Daoy (cell line): ENCODE measurements at regions not wholly inside any gene's neighbourhood (a gene's known extent, or its start where the extent isn't known, plus 50 kb on each side); places are given as distances from the start of the nearest gene placed in this dataset.

ENCODE experiments used
- DNase-seq: peaks from one replicate; pipeline ENCODE4 v3.0.0-alpha.2; 2015; ENCODE audit warnings: low read depth

DNA sequence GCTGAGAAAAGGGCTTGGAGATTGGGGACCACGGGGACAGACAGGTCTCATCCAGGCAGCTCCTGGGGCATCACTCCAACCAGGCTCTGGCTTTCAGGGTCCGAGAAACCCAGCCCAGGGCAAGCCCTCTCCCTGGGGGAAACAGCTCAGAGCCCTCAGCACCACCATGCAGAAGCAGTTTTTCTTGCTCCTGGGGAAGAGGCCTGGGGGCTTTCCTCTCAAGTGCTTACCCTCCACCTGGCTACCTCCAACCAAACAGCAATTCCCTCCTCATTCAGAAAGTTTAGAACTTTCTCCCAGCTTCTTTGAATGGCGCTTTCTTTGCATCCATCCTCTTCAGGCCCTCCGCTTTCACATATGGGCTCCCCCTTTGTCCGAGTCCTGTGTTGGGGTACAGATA is 110.4 kb upstream of the PHACTR3 start:
- no peak for DNase-seq

DNA sequence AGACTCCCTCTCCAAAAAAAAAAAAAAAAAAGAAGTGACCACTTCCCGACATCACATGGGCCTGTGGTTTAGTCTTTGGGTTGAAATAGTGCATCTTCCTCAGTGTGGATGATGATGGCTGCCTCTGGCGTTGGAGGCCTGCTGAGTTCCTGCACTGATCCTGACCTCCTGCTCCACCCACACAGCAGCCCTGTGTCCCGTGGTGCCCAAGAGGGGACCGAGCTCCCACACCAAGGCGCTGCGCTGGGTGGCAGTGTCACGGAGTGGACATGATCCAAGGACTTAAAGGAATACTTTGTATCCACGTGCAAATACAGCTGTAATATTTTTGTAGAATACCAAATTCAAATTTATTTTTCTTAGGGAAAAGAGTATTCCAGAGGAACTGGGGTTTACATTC is 109.2 kb upstream of the PHACTR3 start:
- DNase-seq: no peak

DNA sequence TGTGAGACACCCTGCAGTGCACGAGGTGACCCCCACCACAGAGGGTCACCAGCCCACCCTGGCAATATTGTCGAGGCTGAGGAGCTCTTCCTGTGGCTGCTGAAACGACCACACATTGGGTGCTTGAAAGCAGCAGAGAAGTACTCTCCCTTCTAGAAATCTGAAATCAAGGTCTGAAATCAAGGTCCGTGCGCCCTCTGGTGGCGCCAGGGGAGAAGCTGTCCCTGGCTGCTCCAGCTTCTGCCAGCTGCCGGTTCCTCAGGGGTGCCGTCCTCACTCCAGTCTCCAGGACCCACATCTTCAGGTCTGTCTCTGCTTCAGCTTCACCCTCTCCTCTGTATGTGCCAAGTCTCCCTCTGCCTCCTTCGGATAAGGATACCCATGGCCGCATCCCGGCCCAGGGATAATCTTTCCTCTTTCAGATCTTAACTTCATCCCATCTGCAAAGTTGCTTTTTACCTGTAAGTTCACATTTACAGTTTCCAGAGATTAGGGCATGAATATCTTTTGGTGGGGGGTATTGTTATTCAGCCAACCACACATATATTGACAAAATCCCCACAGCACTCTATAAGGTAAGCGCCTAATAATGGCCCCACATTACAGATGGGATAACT is 108.3 kb upstream of the PHACTR3 start:
- peak; percentile 81 for DNase-seq

DNA sequence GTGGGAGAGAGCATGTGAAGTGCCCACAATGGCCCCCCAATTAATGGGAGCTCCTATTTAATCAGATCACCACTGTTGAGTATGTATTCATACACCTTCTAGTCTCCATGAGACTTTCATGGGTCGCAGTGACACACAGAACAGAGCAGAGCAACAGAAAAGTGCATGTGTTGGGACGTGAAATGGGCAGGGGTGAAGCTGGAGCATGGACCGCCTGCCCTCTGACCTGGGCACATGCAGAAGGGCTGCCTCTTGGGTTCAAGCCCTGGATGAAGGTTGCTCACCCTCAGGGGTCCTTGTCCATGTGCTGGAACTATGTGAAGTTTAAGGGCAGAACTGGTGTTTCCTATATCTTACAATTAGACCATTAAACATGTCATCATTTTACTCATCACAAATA is 106.0 kb upstream of the PHACTR3 start:
- no peak for DNase-seq

DNA sequence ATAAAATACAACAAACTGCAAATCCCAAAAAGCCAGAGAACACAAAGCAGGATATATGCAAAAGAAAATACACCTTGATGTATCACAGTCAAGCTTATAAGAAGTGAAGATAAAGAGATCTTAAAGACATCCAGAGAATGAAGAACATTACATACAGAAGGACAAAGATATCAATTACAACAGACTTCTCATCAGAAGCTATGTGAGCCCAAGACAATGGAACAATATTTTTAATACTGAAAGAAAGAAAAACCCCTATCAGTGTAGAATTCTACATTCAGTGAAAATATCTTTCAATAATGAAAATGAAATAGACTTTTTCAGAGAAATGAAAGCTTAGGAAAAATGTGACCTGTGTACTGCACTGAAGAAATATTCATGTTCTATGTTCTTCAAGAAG is 104.5 kb upstream of the PHACTR3 start:
- DNase-seq: no peak

DNA sequence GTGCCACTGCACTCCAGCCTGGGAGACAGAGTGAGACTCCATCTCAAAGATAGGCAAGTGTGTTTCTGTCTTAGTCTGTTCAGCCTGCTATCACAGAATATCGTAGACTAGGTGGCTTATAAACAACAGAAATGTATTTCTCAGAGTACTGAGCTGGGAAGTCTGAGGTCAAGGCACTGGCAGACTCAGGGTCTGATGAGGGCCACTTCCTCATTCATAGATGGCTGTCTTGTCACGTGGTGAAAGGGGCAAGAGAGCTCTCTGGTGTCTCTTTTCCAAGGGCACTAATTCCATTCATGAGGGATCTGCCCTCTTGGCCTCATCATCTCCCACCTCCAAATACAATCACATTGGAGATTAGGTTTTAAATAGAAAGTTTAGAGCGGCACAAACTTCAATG is 95.6 kb upstream of the PHACTR3 start:
- DNase-seq: no peak

DNA sequence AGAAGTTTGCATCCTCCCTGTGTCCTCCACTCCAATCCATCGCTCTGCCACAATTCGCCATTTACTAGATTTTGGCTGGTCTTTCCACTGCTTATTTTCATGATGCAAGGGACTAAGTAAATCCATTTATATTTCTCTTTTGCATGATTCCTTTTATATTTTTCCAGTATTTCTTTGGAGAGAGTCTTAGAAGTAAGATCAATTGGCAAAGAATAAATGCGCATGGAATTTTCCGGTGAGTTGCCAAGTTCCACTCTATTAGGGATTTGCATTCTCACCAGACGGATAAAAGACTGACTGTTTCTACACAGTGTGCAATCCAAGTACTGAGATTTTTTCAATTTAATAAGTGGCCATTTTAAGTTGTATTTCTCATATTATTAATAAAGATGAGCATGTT is 91.7 kb upstream of the PHACTR3 start:
- no peak for DNase-seq

DNA sequence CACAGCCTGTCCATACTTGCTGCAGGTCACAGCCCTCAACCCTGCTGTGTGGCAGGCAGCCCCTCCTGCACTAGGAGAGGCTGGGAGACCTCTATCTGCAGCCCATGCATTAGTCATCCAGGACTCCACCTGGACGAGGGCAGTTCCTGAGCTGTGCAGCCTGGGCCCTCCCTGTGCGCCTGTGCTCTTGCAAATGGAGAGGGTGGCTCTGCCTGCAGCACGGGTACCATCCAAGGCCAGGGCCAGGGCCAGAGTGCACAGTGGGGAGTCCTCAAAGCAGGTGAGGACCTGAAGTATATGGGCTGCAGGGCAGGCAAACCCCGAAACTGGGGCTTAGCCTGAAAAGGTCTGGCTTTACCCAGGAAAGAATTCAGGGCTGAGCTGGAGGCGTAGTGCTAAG is 89.8 kb upstream of the PHACTR3 start:
- no peak for DNase-seq

DNA sequence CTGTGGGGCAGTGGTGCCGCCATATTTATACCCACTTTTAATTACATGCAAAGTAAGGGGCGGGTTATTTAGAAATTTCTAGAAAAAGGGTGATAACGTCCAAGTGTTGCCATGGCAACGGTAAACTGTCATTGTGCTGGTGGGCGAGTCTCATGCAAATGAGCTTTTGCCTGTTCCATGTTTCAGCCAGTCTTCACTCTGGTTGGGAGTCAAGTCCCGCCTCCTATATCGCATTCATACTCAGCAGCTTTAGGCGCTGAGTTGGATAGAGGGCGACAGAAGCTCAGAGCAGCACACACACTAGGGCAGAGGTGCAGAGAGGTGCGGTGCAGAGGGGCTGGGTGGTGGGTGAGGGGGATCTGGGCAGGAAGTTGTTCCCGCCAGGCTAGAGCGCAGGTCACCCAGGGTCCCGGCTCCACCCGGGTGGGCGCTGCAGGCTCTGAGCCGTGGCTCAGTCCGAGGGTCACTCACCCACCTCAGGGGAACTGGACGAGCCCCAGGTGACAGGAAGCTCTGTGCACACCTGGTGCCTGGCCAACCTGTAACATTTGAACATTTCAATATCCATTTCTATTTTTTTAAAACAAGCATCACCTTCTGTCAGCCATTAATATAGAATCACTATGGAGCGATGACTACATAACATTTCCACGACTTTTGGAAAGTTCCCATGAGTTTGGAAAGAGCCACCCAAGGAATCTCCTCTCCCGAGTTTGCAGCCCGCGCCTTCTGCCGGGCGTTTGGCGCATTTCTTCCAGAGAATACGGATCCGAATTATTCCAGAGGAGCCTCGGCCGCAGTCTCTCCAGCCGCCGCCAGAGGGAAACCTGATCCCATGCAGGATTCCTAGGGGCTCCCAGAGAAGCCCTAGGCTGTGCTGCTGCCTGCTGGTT is 89.1 kb upstream of the PHACTR3 start:
- peak; percentile 77 for DNase-seq

DNA sequence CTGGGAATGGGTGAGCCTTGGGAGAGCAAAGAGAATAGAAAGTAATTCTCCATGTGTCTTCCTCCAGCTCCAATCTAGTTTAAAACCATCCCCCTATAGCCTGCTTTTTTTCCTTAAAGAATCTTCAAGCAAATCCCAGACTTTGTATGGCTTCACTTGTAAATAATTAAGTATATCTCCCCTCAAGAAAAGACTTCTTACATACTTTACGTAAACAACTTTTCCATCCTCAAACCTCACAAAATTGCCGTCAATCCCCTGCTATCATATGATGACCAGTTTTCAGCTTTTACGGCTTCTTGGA is 88.5 kb upstream of the PHACTR3 start:
- no peak for DNase-seq

DNA sequence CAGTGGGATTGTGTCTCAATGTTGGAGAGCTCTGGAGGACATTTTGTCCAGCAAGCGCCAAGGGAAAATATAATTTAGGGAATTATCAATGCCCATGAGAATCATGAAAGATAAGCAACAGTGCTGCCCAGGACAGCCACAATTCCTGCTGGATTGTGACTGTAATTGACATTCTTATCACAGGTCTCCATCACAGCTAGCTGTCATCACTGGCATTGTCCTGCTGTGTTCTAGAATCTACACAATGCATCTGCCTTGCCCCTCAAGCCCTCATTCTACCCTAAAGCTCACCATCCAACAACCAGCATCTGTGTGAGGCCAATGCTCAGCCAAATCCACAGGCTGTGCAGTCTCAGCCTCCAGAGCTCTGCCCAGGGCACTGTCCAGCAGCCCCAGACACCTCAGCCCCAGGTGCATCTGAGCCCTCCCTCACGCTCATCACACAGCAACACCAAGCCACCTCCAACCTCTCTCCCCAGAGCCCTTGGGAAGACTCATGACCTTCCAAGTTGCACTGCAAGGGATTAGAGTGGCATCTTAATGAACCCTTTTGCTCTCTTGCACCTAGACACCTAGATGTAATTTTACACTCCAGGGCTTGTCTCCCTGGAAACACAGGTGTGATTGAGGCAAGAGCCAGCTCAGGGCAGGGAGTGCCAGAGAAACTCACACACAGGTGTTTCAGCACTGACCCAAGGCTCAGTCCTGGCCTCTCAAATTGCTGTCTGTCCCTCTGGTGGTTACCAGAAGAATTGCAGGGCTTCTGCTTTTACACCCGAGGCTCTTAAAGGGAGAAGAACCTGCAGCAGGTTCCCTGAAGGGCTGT is 85.2 kb upstream of the PHACTR3 start:
- peak; percentile 40 for DNase-seq

DNA sequence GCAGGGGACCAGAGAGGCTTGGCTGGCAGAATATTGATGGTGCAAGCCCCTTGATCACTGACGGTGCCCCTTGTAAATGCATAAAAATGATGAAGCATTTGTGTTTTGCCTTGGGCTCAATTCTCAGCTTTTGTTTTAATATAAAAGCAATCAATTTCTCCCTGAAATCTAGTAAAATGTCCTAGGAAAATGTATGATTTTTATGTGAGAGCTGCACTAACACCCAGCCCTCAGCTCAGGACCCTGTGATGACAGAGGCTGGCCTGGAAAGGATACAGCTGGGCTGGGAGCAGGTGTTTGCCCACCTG is 84.7 kb upstream of the PHACTR3 start:
- no peak for DNase-seq

DNA sequence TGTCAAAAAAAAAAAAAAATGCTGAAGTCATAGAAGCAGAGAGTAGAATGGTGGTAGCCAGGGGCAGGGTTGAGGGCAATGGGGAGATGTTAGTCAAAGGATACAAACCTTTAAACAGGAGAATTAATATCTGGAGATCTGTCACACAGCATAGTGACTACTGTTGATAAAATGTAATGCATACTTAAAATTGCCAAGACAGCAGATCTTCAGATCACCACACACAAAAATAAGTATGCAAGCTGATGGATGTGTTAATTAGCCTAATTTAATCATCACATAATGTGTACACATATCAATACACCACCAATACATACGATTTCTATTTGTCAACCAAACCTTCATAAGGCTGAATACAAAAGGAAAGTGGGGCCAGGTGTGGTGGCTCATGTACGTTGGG is 83.5 kb upstream of the PHACTR3 start:
- no peak for DNase-seq

DNA sequence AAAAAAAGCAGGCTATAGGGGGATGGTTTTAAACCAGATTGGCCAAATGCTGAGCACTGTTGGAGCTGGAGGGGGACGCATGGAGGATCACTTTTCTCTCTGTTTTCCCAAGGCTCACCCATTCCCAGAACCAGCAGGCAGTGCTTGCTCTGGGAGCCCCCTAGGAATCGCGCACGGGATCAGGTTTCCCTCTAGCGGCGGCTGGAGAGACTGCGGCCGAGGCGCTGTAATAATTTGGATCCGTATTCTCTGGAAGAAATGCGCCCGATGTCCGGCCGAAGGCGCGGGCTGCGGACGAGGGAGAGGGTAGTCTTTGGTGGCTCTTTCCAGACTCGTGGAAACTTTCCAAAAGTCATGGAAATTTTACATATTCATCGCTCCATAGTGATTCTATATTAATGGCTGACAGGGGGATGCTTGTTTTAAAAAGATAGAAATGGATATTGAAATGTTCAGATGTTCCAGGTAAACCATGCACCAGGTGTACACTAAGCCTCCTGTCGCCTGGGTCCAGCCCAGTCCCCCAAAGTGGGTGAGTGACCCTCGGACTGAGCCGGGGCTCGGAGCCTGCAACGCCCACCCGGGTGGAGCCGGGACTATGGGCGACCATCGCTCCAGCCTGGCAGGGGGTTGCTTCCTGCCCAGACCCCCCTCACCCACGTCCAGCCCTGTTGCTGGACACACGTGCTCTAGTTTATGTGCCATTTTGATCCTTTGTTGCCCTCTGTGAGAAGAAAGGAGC is 78.7 kb upstream of the PHACTR3 start:
- peak; percentile 63 for DNase-seq

DNA sequence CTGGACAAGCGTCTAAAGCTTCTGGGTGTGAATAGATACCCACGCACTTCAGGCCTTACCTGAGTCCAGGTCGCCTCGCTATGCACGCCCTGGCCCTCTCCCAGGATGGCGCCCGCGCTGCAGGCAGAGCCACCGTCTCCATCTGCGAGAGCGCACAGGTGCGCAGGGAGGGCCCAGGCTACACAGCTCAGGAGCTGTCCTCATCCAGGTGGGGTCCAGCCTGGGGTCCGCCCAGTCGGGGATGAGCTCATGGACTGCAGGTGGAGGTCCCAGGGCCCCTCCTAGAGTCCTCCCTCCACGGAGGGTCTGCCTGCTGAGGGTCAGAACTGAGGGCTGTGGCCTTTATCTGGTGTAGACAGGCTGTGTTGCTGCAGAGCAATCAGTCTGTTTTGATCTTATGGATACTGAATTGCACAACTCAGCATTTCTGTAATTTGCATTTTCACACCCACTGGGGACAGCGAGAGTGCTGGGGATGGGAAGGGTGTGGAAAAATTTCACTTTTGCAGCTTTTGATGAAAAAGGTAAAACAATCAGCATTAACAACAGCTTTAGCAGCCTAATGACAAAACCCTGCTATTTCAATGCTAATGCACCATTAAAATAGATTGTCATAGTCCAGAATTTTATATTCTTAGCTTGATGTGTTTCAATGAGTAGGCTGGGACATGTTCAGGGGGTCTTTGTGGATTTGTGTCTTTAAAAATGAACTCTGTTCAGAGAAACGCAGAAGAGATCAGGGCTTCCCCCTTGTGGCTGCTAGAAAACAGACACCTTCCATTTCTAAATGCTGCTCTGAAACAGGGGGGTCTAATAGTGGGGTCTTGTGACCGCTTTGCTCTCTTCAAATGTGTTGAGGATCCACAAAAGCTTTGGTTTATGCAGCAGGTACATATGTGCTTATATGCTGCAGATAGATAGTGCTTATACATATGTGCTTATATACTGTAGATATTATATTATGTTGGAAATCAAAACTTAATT is 77.8 kb upstream of the PHACTR3 start:
- no peak for DNase-seq

DNA sequence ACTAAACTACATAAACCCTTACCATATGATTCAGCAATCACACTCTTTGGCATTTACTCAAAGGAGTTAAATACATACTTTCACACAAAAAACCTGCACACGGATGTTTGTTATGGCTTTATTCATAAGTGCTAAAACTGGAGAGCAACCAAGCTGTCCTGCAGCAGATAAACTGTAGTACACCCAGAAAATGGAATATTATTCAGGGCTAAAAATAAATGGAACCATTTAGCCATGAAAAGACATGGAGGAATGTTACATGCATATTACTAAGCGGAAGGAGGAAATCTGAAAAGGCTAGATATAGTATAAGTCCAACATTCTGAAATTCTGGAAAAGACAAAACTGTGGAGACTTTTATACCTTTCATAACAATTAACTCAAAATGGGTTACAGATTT is 73.6 kb upstream of the PHACTR3 start:
- DNase-seq: no peak

DNA sequence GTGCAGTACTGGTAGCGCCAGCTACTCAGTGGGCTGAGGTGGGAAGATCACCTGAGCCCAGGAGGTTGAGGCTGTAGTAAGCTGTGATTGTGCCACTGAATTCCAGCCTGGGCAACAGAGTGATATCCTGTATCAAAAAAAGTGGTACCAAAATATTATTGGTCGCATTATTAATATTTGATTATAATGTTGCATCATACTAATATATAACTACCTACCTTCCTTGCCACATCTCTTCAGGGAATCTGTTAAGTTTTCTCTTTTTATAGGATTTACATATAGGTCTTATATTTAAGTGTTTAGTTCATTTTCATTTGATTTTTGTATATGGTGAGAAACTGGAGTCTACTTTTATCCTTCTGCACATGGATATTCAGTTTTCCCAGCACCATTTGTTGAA is 66.3 kb upstream of the PHACTR3 start:
- no peak for DNase-seq

DNA sequence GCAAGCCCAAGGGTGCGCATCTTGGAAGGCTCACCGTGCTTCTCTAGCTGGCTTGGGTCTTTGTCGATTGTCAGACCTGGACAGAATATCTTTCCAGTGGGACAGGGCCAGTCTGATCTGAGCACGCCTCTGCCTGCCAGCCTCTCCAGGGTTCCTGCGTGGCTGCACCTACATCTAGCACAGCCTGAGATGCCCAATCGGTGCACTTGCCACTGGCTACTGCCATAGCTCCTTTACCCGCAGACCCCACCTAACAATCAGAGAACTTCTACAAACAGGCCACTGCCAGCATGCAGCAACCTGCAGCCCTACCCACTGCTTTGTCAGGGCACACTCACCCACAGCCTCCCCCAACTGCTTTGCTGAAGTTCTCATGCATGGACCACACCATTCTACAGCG is 56.7 kb upstream of the PHACTR3 start:
- no peak for DNase-seq
